Middle frontal gyrus (tissue), 1 donor: ENCODE measurements at regions not wholly inside any gene's neighbourhood (a gene's known extent, or its start where the extent isn't known, plus 50 kb on each side); places are given as distances from the start of the nearest gene placed in this dataset.

Source experiments
- DNase-seq: peaks from one replicate; pipeline ENCODE4 v3.0.0-alpha.2; 2015; ENCODE audit warnings: low spot score; ENCODE audit errors: extremely low spot score

- DNase-seq = no peak
Measured at GRCh38 chr2:33670392-33670937, 71.4 kb upstream of the FAM98A start.

GRCh38 chr2:33666879-33667278, 67.8 kb upstream of the FAM98A start:
- DNase-seq = no peak

GRCh38 chr2:33665039-33665438, 65.9 kb upstream of the FAM98A start:
- no peak for DNase-seq

- DNase-seq = no peak
Measured at GRCh38 chr2:33660416-33661123, 61.5 kb upstream of the FAM98A start.

- DNase-seq = no peak
Measured at GRCh38 chr2:33655626-33656320, 56.7 kb upstream of the FAM98A start.

GRCh38 chr2:33652830-33653229, 53.7 kb upstream of the FAM98A start:
- DNase-seq = no peak

GRCh38 chr2:33650171-33650570, 51.1 kb upstream of the FAM98A start:
- DNase-seq = no peak
